GM21423 (cell line): ENCODE measurements at regions not wholly inside any gene's neighbourhood (a gene's known extent, or its start where the extent isn't known, plus 50 kb on each side); places are given as distances from the start of the nearest gene placed in this dataset.
A peak's percentile ranks its signal among the peaks of the same experiment; 100 is the strongest.

Source experiments
- ATAC-seq: cut with Tn5 transposase; IDR thresholded peaks from one replicate; pipeline ENCODE4 v1.9.1; 2021; ENCODE audit warnings: mild to moderate bottlenecking, moderate library complexity; ENCODE audit not compliant: unreplicated experiment

DNA sequence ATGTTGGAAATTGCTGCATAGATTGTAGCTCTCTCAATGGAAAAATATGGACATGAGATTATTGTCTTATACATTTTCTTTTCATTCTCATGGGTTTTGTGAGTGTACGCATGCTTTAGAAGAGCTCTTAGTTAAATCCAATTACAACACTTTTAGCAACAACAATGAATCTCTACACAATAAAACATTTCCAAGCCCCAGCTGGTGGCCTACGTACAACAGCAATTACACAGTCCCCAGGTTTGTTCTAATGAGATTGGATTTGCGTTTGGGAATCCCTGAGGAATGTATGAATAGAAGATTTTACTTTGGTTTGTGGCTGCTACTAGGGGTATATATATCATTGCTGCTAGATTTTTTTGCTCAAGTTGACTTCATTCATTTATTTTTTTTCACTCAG is 98.6 kb downstream of the FHDC1 start:
- no peak for ATAC-seq

DNA sequence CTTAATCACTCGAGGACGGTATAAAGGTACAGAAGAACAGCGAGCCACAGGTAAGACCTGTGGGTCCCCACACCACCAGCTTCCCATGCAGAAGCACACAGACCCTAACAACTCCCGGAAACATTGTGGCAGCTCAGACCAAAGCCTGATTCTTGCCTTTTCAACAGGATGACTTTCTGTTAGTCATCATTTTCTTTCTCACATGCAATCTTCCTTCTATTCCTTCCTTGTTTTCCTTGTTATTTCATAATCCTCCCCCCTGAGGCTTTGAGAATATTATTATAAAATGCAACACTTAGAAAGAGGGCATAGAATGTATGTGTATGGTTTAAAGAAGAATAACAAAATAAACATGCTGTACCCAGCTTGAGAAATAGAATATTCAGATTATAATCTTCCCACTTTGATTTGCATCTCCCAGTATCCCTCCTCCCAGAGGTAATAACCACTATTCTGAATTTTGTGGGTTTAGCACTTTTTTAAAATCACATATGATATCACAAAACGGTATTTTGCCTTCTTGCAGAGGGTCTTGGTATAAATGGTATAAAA is 100.9 kb downstream of the FHDC1 start:
- no peak for ATAC-seq

DNA sequence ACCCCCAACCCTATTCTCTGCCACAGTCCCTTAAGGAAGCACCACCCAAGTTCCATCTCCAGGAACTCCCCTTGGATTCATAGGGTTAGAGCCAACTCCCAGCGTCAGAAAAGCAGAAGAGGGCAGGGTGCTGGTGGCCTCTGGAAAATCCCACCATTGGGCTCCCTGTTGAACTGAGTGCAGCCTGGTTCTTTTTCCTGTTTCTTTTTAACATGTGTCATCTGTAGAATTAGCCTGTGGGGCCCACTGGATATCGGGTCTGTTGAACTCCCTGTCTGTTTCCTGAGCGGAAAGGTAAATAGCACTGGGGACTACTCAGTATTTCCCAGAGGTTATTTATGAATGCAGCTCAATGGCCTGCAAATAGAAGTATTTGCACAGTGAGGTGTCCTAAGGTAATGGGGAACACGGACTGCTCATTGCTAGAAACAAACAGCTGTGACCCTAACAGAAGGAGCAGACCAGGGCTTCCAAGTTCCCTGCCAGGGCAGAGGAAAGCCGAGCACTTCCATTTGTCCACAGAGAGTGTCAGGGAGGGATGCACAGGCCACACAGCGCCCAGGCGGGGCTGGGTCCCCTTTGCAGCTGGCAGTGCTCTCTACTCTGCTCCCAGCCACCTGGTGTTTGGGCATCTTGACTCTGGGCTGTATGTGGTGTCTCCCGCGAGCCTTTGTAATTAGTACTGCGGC is 102.6 kb downstream of the FHDC1 start:
- ATAC-seq, result no peak

DNA sequence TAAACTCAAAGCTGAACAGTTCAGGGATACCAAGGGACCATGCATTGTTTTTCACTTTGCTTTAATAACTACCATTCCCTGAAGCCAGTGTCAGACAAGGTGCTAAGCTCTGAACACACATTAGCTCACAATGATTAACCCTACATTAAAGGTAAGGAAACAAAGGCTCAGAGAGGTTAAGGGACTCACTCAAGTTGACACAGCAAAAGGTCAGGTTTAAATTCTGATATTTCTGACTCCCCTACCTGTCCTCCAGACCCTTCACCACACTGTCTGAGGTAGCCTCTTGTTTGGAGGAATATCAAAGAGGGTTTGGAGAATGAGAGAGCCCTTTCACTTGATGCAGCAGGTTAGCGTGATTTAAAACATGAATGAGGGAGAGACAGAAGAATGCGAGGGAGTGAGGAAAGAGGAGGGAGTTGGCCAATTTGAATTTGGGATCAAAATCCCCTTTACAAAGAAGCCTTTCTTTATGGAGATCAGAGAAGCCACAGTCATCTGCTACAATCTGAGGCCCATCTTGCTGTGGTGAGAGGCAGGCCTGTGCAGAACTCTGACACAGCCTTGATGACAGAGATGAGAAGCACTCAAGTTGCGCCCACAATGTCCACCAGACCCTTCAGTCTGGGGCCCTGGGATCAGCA is 103.5 kb downstream of the FHDC1 start:
- ATAC-seq, result no peak

DNA sequence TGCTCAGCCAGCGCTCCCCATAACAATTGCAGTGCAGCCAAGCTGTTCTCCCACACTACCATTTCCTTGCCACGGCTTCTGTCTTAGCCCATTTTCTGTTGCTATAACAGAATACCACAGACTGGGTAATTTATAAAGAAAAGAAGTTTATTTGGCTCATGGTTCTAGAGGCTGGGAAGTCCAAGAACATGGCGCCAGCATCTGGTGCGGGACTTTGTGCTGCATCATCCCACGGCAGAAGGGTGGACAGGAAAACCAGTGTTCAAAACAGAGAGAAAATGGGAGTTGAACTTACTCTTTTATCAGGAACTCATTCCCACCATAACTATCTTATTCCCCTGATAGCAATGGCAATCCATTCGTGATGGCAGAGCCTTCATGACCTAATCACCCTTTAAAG is 104.6 kb downstream of the FHDC1 start:
- ATAC-seq, result no peak

DNA sequence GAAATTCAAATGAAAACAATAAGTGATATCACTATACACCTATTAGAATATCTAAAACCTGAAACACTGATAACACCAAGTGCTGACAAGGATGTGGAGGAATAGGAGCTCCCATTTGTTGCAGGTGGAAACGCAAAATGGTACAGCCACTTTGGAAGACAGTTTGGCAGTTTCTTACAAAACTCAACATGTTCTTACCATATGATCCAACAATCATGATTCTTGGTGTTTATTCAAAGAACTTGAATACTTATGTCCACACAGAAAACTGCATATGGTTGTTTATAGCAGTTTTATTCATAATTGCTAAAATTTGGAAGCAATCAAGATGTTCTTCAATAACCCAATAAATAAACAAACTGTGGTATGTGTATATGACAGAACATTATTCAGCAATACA is 107.9 kb downstream of the FHDC1 start:
- ATAC-seq, result no peak

DNA sequence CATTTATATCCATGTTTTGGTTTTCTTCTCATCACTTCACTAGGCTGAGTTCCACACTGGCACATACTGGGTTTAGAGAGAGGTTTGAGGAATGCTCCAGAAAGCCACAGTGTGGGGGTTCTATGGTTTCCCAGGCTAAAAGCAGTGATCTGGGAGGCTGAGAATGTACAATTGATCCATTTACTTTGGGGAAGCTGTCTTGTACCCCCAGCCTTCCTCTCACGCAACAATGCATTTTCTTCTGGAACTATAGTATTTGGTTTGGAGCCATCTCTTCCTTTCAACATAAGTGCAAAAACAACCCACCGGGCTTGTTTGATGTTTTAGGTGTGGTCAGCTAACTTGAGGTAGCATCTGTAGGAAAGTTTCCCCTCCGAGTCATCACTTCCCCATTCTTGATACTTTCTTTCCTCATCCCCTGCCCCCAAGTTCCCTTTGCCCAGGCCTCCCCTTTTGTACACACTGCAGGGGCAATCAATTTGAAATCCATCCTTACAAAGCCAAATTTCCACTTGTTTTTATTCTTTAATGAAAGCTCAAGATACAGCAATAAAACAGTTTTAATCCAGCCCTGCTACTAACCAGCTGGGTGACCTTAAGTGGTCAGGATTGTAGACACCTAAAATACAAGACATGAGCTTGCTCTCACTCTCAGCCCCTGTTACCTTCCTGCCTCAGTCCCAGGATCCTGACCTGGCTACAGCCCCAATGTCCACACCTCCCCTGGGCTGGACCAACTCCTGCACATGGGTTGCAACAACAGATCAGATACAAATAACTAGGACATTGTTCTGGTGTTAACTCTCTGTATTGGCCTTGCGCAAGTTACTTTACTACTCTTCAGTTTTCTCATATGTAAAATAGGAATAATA is 109.2 kb downstream of the FHDC1 start:
- ATAC-seq, result peak; percentile 70

DNA sequence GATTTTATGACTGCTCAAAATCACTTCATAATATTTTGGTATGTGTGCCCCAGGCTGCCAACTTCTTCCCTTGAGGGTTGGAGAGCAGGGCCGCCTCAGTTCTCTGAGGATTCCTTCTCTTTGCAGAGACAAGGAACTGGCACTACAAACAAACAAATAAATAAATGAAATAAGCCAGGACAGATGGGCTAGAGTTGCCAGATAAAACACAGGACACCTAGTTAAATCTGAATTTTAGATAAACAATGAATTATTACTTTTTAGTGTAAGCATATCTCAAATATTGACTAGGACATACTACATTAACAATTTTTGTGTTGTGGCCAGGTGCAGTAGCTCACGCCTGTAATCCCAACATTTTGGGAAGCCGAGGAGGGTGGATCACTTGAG is 122.5 kb downstream of the FHDC1 start:
- ATAC-seq, result no peak

DNA sequence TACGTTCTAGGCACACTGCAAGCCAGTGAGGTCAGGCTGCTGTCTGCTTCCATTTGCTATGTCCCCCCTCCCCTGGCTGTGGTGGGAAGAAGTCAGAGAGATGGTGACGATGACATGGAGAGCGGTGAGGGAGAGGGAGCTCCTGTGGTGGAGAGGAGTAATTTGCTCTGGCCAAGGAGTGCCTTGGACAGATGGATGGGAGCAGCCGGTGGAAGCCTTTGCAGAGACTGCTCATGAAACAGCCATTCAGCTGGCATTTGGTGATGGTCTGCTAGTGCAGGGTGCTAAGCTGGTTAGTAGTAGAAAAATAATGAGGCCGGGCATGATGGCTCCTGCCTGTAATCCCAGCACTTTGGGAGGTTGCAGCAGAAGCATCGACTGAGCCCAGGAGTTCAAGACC is 124.1 kb downstream of the FHDC1 start:
- no peak for ATAC-seq

DNA sequence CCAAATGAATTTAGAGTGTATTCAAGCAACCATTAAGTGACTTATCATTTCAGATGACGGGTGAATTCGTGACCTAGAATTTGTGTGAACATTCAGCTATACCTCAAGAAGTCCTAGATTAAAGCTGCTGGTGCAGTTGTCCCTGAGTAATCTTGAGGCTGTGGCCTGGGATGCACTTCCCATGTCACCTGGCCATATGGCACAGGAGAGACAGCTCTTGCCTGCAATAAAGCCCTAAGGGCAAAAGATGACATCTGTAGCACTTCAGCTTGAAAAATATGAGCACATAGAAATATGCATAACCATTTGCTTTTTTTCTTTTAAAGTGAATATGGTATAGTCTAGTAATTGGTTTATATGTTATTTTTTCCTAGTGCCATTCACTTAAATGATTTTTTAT is 125.8 kb downstream of the FHDC1 start:
- no peak for ATAC-seq

DNA sequence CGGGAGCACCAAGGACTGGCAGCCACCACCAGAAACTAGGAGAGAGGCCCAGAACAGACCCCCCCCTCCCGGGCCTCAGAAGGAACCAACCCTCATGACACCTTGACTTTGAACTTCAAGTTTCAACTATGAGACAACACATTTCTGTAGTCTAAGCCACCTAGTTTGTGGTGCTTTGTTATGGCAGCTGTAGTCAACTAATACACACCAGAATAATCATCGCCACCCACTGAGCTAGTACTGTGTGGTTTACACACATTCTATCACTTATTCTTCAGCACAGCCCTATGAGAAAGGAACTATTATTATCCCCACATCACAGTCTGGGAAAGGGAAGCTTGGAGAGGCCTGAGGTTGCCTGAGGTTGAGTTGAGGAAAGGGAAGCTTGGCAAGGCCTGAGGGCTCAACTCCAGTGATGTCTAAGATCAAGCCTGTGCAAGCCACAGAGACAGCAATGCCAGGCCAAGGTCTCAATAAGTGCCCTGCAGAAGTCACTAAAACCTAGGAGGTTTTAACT is 126.6 kb downstream of the FHDC1 start:
- no peak for ATAC-seq

DNA sequence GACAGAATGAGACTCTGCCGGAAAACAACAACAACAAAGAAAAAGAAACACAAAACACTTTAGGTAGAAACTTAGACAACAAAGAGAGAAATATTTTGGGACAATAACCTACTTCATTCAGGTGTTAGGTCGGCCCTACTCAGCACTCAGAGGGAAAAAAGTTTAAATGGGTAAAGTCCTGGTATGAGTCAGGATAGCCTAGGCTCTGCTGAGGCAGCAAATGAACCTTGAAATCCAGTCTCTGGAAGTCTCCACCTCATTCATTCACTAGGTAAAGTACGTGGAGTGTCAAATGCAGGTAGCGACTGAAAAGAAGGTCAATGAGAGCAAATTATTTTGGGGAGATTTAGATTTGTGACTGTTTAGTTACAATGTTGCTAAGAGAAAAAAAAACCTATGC is 127.4 kb downstream of the FHDC1 start:
- no peak for ATAC-seq

DNA sequence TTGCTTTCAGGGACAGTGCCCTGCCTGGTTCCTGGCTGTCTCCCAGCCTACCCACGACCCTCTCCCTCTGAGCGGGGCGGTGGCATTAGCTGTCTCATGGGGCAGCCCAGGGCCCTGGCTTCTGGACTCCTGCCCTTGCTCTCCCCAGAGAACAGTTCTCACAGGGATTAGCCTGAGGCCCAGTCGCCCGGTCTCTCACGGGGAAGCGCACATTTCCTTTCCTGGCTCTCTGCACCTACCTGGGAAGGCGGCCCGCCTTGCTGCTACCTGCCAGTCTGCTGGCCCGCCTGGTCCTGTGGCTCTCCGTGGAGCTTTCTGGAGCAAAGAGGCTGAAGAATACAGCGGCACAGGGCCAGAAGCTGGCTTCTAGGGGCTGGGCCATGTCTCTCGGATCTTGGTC is 128.4 kb downstream of the FHDC1 start:
- ATAC-seq, result no peak

DNA sequence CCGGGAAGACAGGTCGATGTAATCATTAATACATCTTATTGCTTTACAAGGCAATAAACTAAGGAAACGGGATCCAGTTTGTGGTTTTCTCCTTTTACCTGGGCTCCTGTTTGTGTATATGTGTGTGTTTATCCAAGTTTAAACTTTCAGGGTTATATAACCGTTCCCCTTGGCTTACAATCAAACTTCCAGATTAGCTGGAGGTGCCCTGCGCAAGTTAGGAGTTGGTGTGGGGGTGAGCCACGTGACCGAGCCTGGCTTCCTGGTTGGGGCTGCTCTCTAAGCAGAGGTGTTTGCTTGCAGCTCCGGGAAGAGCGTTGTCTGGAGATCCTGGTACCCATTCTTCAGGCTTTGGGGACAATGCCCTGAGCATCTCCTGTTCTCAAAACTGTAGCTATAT is 129.2 kb downstream of the FHDC1 start:
- ATAC-seq, result no peak

DNA sequence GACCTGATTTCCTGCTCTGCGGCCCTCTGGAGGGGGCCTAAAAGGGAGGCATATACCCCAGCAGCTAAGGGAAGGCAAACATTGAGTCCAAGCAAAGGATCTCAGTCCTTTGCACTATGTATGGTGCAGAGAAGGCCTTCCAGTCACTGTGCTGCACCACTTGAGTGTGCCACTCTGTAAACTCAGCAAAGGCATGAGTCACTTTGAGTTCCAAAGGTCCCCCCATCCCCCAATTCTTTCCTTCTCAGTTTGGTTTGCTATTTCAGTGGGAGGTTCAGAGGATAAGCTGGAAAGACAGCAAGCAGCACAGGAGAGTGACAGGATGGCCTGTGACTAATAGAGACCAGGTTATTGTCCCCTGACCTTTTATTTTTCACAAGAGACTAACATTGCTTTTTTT is 131.3 kb downstream of the FHDC1 start:
- ATAC-seq, result no peak

DNA sequence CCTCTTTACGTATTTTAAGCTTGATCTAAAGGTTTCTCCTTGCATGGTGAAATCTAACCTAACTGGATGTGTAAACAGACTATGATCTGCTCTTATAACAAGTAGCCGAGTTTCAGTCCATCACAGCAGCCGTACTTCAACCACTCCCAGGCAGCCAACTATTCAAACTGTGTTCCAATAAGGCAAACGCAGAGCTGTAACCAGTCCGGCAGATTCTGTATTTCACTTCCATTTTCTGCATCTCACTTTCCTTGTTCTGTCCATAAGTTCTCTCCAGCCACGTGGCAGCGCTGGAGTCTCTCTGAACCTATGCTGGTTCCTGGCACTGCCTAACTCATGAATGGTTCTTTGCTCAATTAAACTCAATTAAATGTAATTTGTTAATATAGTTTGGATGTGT is 132.6 kb downstream of the FHDC1 start:
- no peak for ATAC-seq

DNA sequence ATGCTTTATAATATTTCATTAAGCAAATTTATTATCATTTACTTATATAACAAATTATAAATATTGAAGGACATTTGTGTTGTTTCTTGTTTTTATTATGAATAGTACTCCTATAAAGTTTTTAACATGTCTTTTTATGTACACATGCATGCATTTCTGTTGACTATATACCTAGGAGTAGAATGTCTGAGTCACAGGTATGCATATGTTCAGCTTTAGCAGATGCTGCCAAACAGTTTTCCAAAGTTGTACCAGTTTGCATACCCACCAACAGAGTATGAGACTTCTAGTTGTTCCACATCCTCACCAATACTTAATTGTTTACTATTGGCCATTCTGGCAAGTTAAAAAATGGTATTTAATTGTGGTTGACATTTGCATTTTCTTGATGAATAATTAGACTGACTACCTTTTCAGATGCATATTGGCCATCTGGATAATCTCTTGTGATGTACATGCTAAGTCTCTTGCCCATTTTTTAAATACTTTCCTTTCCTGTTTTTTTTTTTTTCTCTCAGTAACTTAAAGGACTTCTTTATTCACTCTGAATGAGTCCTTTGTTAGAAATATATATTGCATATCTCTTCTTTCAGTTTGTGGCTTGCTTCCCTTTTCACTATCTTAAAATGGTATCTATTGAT is 132.2 kb upstream of the TRIM2 start:
- no peak for ATAC-seq

DNA sequence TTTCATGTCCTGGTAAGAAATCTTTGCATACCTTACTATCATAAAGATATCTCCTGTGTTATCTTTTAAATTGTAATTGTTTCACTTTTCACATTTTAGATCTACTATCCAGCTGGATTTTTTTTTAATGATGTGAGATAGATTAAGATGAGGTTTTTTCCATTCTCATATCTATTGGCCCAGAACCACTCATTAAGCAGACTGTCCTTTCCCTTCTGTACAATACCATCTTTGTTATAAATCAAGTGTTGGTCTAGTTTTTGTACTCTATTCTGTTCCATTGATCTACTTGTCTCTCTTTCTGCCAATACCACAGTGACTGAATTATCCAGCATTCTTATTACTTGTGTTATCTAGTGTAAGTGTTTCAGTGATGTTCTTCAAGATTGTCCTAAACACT is 131.6 kb upstream of the TRIM2 start:
- ATAC-seq, result no peak

DNA sequence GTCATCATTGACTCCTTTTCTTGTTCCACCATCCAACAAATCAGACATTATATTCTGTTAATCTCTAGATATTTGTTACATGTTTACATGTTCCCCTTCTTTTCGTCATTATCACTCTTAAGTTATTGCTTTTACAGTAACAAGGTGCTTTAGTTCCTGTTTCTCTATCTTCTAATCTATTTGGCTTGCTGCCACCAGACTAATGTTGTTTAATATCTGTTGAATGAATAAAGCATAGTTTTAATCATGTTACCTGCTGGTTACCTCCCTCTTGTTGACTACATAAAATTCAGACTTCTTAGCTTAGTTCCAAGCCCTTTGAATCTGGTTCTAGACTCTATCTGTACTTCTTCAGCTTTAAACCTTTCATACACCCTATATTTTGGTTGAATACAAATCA is 129.8 kb upstream of the TRIM2 start:
- no peak for ATAC-seq

DNA sequence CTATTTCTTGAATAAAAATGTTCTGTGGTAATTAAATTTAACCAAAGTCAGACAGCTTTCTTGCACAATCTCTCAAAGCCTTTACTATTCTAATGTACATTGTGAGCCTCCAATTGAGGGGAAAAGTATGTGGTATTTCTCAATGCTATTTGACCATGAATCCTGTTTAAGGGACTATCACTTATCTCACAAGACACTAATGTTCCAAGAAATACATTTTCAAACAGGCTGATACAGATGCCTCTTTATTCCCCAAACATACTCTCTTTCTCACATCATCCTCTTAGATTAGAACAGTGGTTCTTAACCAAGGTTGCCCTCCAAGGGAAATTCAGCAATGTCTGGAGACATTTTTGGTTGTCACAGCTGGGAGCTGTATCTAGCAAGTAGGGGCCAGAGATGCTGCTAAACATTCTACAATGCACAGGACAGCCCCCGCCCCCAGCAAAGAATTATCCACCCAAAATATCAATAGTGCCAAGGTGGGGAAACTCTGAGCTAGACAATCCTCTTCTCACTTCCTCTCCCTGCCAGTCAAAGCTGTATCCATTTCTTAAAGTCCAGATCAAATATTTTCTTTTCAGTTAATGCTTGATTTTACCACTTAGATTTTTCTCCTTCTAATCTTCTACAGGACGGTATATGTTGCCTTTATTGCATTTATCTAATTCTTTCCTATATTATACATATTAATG is 129.2 kb upstream of the TRIM2 start:
- no peak for ATAC-seq
